DND-41 (cell line): ENCODE measurements at regions not wholly inside any gene's neighbourhood (a gene's known extent, or its start where the extent isn't known, plus 50 kb on each side); places are given as distances from the start of the nearest gene placed in this dataset.

Experiments used
- EZH2 ChIP-seq: IDR thresholded peaks from 3 replicates; pipeline ENCODE4 v1.6.1; 2012; ENCODE audit warnings: borderline replicate concordance, low read depth, mild to moderate bottlenecking, moderate library complexity, low read length, inconsistent platforms; ENCODE audit not compliant: severe bottlenecking
- TF ChIP-seq, protein P1 (sequence below): IDR thresholded peaks from 2 replicates; pipeline ENCODE4 v1.5.1; 2012; ENCODE audit warnings: borderline replicate concordance, low read length, moderate library complexity, mild to moderate bottlenecking; ENCODE audit not compliant: poor library complexity, severe bottlenecking; ENCODE audit errors: extremely low read depth

DNA sequence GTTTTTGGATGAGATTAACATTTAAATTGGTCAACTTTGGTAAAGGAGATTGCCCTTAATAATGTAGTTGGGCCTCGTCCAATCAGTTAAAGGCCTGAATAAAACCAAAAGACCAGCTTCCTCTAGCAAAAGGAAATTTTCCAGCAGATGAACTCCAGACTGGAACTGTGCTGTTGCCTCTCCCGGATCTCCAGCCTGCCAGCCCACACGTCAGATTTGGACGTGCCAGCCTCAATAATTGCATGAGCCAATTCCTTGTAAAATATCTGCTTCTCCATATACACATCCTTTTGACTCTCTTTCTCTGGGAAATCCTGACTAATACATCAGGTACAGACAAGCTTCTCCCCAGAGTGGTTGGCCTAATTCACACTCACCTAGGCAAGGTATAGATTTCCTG lies 175.8 kb upstream of the ADCY2 start:
- TF ChIP-seq, protein P1, sequence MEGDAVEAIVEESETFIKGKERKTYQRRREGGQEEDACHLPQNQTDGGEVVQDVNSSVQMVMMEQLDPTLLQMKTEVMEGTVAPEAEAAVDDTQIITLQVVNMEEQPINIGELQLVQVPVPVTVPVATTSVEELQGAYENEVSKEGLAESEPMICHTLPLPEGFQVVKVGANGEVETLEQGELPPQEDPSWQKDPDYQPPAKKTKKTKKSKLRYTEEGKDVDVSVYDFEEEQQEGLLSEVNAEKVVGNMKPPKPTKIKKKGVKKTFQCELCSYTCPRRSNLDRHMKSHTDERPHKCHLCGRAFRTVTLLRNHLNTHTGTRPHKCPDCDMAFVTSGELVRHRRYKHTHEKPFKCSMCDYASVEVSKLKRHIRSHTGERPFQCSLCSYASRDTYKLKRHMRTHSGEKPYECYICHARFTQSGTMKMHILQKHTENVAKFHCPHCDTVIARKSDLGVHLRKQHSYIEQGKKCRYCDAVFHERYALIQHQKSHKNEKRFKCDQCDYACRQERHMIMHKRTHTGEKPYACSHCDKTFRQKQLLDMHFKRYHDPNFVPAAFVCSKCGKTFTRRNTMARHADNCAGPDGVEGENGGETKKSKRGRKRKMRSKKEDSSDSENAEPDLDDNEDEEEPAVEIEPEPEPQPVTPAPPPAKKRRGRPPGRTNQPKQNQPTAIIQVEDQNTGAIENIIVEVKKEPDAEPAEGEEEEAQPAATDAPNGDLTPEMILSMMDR, result no peak
- no peak for TF ChIP-seq EZH2
